Left lung (tissue), 4 donors: ENCODE measurements at regions not wholly inside any gene's neighbourhood (a gene's known extent, or its start where the extent isn't known, plus 50 kb on each side); places are given as distances from the start of the nearest gene placed in this dataset.

ENCODE experiments used
- ATAC-seq: fragments of 200-7000 bp; cut with Tn5 transposase; one replicate; pipeline ENCODE4 v1.9.1; 2020; ENCODE audit warnings: moderate library complexity
- DNase-seq, 4 donors: peaks; one replicate each; pipeline ENCODE4 v3.0.0-alpha.2; 2013 to 2020
- H3K27ac ChIP-seq, 2 donors: fragments of 200-600 bp; sonication (generic) in 1 of 2; one replicate each; pipeline versions ENCODE4 v1.5.0 to v1.8.0; 2020 to 2021
- H3K27me3 ChIP-seq, 2 donors: fragments of 200-600 bp; sonication (generic) in 1 of 2; one replicate each; pipeline versions ENCODE4 v1.5.0 to v1.8.0; 2020 to 2021
- H3K36me3 ChIP-seq, 2 donors: fragments of 200-600 bp; sonication (generic) in 1 of 2; one replicate each; pipeline versions ENCODE4 v1.5.0 to v1.8.0; 2020 to 2021
- H3K4me1 ChIP-seq, 2 donors: fragments of 200-600 bp; one replicate each; pipeline ENCODE4 v1.8.0; 2021
- H3K4me3 ChIP-seq, 2 donors: fragments of 200-600 bp; sonication (generic) in 1 of 2; one replicate each; pipeline versions ENCODE4 v1.5.0 to v1.8.0; 2020 to 2021; ENCODE audit warnings: mild to moderate bottlenecking in 1 of 2
- H3K9me3 ChIP-seq, 2 donors: fragments of 200-600 bp; sonication (generic) in 1 of 2; one replicate each; pipeline versions ENCODE4 v1.5.0 to v1.8.0; 2020 to 2021
- intact Hi-C, 2 donors: fragments of 100-400 bp; cut with DNase I; formaldehyde crosslinking; loops; one replicate each; pipeline versions ENCODE4 v1.11.2 to v1.14.2; 2022
- TF ChIP-seq, protein P1 (sequence below), 2 donors: fragments of 200-600 bp; sonication (generic) in 1 of 2; IDR thresholded peaks; one replicate each; pipeline versions ENCODE4 v1.5.0 to v1.8.0; 2021; ENCODE audit warnings: antibody characterized with exemption in 2 of 2
- donor health status: DM: no; HTN: yes; CAD: no.
- donor health status: DM: no; HTN: no; CAD: no.

DNA sequence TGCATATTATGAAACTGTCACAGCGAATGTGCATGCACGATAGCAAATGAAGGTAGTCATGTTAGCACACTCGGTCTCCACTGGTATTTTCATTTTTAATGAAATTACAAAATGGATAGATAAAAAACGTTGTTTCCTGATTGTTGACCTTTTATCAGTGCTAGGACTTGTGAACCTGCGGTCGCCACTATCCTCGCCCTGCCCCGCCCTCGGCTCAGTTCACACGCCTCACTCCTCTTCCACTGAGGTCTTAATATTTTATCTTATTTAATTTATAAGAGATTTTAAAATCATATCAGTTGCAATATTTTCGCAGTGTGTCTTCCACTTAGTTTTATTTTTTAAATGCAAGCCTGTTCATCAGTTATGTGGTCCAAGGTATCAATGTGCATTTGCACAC, 382.6 kb upstream of the IRX4 start:
- no peaks in the 10 kb centered on the region for H3K9me3 ChIP-seq
- TF ChIP-seq, protein P1, sequence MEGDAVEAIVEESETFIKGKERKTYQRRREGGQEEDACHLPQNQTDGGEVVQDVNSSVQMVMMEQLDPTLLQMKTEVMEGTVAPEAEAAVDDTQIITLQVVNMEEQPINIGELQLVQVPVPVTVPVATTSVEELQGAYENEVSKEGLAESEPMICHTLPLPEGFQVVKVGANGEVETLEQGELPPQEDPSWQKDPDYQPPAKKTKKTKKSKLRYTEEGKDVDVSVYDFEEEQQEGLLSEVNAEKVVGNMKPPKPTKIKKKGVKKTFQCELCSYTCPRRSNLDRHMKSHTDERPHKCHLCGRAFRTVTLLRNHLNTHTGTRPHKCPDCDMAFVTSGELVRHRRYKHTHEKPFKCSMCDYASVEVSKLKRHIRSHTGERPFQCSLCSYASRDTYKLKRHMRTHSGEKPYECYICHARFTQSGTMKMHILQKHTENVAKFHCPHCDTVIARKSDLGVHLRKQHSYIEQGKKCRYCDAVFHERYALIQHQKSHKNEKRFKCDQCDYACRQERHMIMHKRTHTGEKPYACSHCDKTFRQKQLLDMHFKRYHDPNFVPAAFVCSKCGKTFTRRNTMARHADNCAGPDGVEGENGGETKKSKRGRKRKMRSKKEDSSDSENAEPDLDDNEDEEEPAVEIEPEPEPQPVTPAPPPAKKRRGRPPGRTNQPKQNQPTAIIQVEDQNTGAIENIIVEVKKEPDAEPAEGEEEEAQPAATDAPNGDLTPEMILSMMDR (IDR thresholded peaks at IDR 0.05): no peak
- no peaks in the 10 kb centered on the region for H3K36me3 ChIP-seq
- H3K4me1 ChIP-seq: no peaks in the 10 kb centered on the region
- ATAC-seq (no peak), DNase-seq (no peak)
- H3K4me3 ChIP-seq: no peak overlapping the region
- H3K27me3 ChIP-seq: peaks cover 0 to 9% of the 10 kb centered on the region in 2 donors
- intact Hi-C loops: no loop called here
- no peak overlapping the region for H3K27ac ChIP-seq

DNA sequence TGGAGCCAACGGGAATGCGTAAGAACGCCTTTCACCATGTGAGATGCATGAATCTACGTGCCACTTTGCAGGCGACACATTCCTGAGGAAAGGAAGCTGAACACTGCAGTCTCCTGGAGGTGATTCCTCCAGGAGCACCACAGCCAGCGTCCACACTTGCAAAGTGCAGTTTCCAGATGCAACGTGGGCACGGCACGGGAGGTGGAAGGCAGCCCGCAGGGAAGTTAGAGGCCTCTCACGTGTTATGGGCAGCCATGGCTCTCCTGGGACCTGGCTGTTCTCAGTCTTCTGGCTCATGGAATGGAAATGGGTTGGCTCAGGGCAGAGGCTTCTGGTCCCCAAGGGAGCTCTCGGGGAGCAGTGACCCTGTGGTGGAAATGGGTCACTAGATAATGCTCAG, 381.0 kb upstream of the IRX4 start:
- no peaks in the 10 kb centered on the region for H3K4me1 ChIP-seq
- intact Hi-C loops: no loop called here
- no peak overlapping the region for H3K27ac ChIP-seq
- no peaks in the 10 kb centered on the region for H3K36me3 ChIP-seq
- TF ChIP-seq, protein P1 (IDR thresholded peaks at IDR 0.05): no peak
- no peak overlapping the region for H3K4me3 ChIP-seq
- H3K9me3 ChIP-seq: no peaks in the 10 kb centered on the region
- ATAC-seq: no peak
- DNase-seq: no peak
- H3K27me3 ChIP-seq: no peaks in the 10 kb centered on the region

DNA sequence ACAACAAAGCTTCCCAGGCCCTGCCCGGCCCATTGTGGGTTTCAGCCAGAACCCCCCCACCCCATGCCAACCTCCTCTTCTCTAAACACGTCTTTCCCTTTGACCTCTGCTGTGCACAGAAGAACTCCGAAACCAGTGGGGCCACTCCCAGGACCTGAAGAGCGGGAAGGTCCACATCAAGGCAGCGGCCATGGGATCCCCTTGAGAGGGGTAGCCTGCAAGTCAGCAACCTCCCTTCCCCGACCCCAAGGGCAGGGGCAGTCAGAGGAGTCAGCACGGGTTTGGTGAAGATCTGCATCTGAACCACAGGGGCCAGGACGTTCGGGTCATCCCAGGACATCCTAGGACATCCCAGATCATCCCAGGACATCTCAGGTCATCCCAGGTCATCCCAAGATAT, 379.9 kb upstream of the IRX4 start:
- Histone ChIP-seq H3K27ac (no peak overlapping the region), H3K9me3 (no peaks in the 10 kb centered on the region), H3K36me3 (no peaks in the 10 kb centered on the region), H3K4me1 (no peaks in the 10 kb centered on the region), H3K4me3 (no peak overlapping the region), H3K27me3 (no peaks in the 10 kb centered on the region)
- intact Hi-C loops: no loop called here
- ATAC-seq (no peak), DNase-seq (peak in 1 of 4 donors; percentile 48)
- TF ChIP-seq, protein P1 (IDR thresholded peaks at IDR 0.05): no peak

DNA sequence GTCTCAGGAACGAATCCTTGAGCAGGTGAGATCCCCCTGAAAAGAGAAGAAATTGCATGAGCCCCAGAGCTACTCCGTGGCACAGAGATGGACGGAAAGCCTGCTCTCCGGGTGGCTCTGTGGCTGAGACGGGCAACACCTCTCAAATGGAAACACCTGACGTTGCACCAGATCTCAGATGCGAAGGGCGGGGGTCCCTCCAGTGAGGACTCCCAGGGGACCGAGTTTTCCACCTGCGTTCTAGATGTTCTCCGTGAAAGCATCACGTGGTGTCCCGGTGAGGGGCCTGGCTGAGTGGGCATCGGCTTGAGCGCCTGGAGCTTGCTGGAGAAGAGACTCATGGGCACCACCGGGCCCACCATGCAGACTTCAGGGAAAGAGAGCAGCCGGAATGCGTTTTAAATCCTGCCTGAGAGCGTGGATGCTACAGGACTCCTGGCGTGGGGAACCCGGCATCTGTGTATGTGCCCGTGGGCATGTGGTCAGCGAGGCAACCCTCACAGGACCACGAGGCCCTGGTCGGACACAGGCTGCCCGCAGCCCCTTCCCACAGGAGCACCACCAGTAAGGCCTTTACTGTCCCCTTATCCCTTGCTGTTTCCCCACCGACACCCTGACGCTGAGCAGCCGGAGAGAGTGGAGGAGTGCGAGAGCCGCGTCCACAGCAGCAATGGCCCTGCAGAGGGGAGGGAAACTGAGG, 378.4 kb upstream of the IRX4 start:
- no peak overlapping the region for H3K27ac ChIP-seq
- intact Hi-C loops: no loop called here
- no peak for ATAC-seq

DNA sequence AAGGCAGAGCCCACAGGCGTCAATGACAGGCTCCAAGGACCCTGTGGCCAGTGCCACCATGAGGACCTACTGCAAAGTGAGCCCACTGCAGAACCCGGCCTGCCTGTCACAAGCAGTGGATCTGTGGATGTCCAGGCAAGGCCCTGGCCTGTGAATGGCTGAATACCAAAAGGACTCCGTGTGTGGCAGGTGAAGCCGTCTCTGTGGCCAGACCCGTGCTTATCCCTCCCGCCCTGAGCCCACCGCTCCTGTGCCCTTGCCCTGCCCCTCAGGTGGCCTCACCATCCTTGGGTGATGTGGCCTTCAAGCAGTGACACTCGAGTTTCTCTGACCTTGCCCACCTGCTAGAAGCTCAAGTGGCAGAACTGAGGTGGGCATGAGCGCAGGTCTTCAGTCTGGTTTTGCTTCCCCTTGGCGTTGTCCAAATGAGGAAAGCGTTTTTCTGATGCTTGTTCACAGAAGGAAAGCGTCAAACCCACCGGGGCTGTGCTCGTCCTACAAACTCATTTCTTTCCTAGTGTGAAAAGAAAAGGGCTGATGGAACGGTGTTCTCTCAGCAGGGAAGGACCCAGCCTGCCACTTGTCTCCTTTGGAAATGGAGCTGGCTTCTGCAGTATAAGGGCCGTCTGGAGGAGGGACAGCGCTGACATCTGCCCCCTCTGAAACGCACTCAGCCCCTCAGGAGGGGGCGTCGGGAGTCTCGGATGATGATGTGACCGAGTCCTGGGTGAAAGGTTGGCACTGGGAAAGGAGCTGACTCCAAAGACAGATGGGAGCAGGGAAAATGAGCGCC, 377.7 kb upstream of the IRX4 start:
- no peaks in the 10 kb centered on the region for H3K36me3 ChIP-seq
- no peaks in the 10 kb centered on the region for H3K27me3 ChIP-seq
- TF ChIP-seq, protein P1 (IDR thresholded peaks at IDR 0.05): no peak
- H3K27ac ChIP-seq: no peak overlapping the region
- no peaks in the 10 kb centered on the region for H3K4me1 ChIP-seq
- no peak for ATAC-seq
- no peaks in the 10 kb centered on the region for H3K9me3 ChIP-seq
- peak in 1 of 4 donors; percentile 34 for DNase-seq
- intact Hi-C loops: no loop called here
- H3K4me3 ChIP-seq: no peak overlapping the region

More for the DNA sequence above, 378.4 kb upstream of the IRX4 start:
- peak in 1 of 4 donors; percentile 58 for DNase-seq
- H3K4me1 ChIP-seq: no peaks in the 10 kb centered on the region
- TF ChIP-seq, protein P1 (IDR thresholded peaks at IDR 0.05): no peak
- no peaks in the 10 kb centered on the region for H3K36me3 ChIP-seq
- H3K4me3 ChIP-seq: no peak overlapping the region
- no peaks in the 10 kb centered on the region for H3K27me3 ChIP-seq
- no peaks in the 10 kb centered on the region for H3K9me3 ChIP-seq
